ENCODE measurements at regions not wholly inside any gene's neighbourhood (a gene's known extent, or its start where the extent isn't known, plus 50 kb on each side); places are given as distances from the start of the nearest gene placed in this dataset.

DNA sequence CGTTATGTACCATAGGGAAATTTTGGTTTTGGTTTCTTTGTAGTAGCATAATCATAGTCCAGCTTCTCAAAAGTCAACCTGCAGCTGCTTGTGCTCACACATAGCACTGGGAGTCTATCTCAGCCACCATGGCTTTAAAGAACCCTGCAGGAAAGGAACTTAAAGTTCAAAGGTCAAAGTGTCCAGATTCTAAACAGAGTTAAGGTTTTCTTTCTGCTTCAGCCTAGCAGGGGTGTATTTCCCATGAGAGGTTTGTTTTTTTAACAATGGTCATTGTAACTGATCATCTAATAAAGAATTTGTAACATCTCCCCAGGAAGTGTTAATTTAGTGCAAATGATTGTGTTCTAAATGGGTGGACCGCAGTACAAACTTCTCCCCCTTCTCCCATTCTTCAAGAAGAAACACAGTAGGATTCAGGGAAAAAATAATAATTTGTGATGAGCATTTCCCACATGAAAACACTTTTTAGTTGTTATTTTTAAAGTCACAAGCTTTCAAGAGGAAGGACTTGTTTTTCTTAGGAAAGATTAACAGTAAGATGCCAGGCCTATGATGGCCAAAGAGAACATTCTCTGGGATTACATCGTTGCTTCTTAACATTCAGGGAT is 168.0 kb downstream of the EFNB2 start:
- Histone ChIP-seq H3K27ac (replicated peaks in 1 of 4) (no peak overlapping the region), H3K4me1 (peaks cover 2 to 4% (median 3%) of the 10 kb centered on the region in 4 donors), H3K9me3 (peaks cover 0 to 9% (median 3%) of the 10 kb centered on the region in 4 donors), H3K27me3 (no peaks in the 10 kb centered on the region), H3K4me3 (no peak overlapping the region), H3K36me3 (no peaks in the 10 kb centered on the region)
- no peak for DNase-seq (ENCODE audit: extremely low spot score)
- intact Hi-C loops (cut with DNase I) = no loop called here
- WGBS = 86% methylated on average over 3 of the region's 3 CpGs
- no peak for TF ChIP-seq CTCF (IDR thresholded peaks at IDR 0.05)
- no peak for TF ChIP-seq POLR2AphosphoS5 (IDR thresholded peaks at IDR 0.05)
- TF ChIP-seq POLR2A (IDR thresholded peaks at IDR 0.05; ENCODE audit: low read depth) = no peak
- TF ChIP-seq EP300 (IDR thresholded peaks at IDR 0.05) = no peak

GRCh38 chr13:106362707-106363106 is 172.8 kb downstream of the EFNB2 start:
- no peak for TF ChIP-seq POLR2A (IDR thresholded peaks at IDR 0.05; ENCODE audit: low read depth)
- TF ChIP-seq CTCF (IDR thresholded peaks at IDR 0.05) = no peak
- no peak for TF ChIP-seq POLR2AphosphoS5 (IDR thresholded peaks at IDR 0.05)
- no peak for TF ChIP-seq EP300 (IDR thresholded peaks at IDR 0.05)
- Histone ChIP-seq H3K27me3 (no peaks in the 10 kb centered on the region), H3K36me3 (no peaks in the 10 kb centered on the region), H3K4me3 (no peak overlapping the region), H3K27ac (replicated peaks in 1 of 4) (no peak overlapping the region), H3K4me1 (no peaks in the 10 kb centered on the region), H3K9me3 (peaks cover 0 to 9% (median 3%) of the 10 kb centered on the region in 4 donors)
- intact Hi-C loops (cut with DNase I) = no loop called here
- WGBS = 68% methylated on average over 5 of the region's 5 CpGs
- no peak for DNase-seq (ENCODE audit: extremely low spot score)

DNA sequence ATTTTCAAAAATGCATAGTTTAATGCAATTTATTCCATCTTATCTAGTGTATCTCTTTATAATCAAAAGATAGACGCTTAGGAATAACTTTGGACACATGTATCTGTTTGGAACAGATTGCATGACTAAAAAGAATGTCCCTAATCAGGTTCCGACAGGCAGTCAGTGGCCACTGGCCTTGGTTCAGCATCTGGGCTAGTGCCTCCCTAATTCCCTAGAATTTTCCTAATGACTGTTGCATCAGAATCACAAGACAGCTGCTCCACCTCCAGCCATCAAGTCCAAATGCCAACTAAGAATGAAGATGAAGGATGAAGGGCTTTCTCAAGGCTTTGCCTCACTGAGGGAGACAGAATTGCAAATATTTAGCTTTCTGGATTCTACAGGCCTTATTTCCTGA is 173.8 kb downstream of the EFNB2 start:
- Histone ChIP-seq H3K9me3 (peaks cover 0 to 9% (median 3%) of the 10 kb centered on the region in 4 donors), H3K36me3 (no peaks in the 10 kb centered on the region), H3K4me1 (no peaks in the 10 kb centered on the region), H3K27me3 (no peaks in the 10 kb centered on the region), H3K4me3 (no peak overlapping the region), H3K27ac (replicated peaks in 1 of 4) (no peak overlapping the region)
- DNase-seq (ENCODE audit: extremely low spot score) = no peak
- intact Hi-C loops (cut with DNase I) = no loop called here
- TF ChIP-seq EP300 (IDR thresholded peaks at IDR 0.05) (no peak), CTCF (IDR thresholded peaks at IDR 0.05) (no peak), POLR2AphosphoS5 (IDR thresholded peaks at IDR 0.05) (no peak), POLR2A (IDR thresholded peaks at IDR 0.05; ENCODE audit: low read depth) (no peak)
- 84% methylated on average over 2 of the region's 2 CpGs for WGBS

- TF ChIP-seq POLR2A (IDR thresholded peaks at IDR 0.05; ENCODE audit: low read depth) (no peak), POLR2AphosphoS5 (IDR thresholded peaks at IDR 0.05) (no peak), CTCF (IDR thresholded peaks at IDR 0.05) (no peak), EP300 (IDR thresholded peaks at IDR 0.05) (no peak)
- WGBS = 57% methylated on average over 2 of the region's 2 CpGs
- no peak for DNase-seq (ENCODE audit: extremely low spot score)
- Histone ChIP-seq H3K4me3 (no peak overlapping the region), H3K27me3 (no peaks in the 10 kb centered on the region), H3K4me1 (no peaks in the 10 kb centered on the region), H3K36me3 (no peaks in the 10 kb centered on the region), H3K9me3 (peaks cover 0 to 4% (median 0%) of the 10 kb centered on the region in 4 donors), H3K27ac (replicated peaks in 1 of 4) (no peak overlapping the region)
- intact Hi-C loops (cut with DNase I) = no loop called here
Observed at GRCh38 chr13:106357198-106357597, 178.3 kb downstream of the EFNB2 start.

DNA sequence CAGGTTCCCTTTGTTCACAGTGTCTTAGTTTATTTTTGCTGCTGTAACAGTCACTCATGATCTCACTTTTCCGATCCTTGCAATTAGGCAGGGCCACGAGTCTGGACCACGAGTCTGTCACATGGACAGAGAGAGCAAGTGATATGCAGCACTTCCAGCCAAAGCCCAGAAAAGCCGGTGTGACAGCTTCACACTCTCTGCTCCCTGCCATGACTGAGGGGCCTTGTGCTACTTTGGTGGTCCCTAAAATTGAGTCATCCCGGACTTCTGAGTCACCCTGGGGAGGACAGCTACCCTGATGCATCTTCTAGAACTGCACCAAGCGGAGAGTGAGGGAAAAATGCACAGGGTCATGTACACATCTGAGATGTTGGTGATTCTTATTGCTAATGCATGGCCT is 179.6 kb downstream of the EFNB2 start:
- Histone ChIP-seq H3K9me3 (peaks cover 0 to 4% (median 0%) of the 10 kb centered on the region in 4 donors), H3K27ac (replicated peaks in 1 of 4) (no peak overlapping the region), H3K27me3 (no peaks in the 10 kb centered on the region), H3K4me1 (no peaks in the 10 kb centered on the region), H3K36me3 (no peaks in the 10 kb centered on the region), H3K4me3 (no peak overlapping the region)
- 90% methylated on average over 6 of the region's 6 CpGs for WGBS
- intact Hi-C loops (cut with DNase I) = no loop called here
- no peak for TF ChIP-seq CTCF (IDR thresholded peaks at IDR 0.05)
- no peak for TF ChIP-seq POLR2AphosphoS5 (IDR thresholded peaks at IDR 0.05)
- no peak for TF ChIP-seq EP300 (IDR thresholded peaks at IDR 0.05)
- no peak for TF ChIP-seq POLR2A (IDR thresholded peaks at IDR 0.05; ENCODE audit: low read depth)
- DNase-seq (ENCODE audit: extremely low spot score) = no peak

Data from esophagus muscularis mucosa (tissue), 4 donors.